Left hindlimb (tissue), 1 donor: ENCODE measurements at regions not wholly inside any gene's neighbourhood (a gene's known extent, or its start where the extent isn't known, plus 50 kb on each side); places are given as distances from the start of the nearest gene placed in this dataset.
"Not testable (repeated sequence)": the region's sequence is repeated elsewhere in the genome, so short reads cannot be mapped to it uniquely, and the experiment has no call there.

Experiments used
- DNase-seq: peaks from one replicate; pipeline ENCODE4 v3.0.0-alpha.2; 2018

DNA sequence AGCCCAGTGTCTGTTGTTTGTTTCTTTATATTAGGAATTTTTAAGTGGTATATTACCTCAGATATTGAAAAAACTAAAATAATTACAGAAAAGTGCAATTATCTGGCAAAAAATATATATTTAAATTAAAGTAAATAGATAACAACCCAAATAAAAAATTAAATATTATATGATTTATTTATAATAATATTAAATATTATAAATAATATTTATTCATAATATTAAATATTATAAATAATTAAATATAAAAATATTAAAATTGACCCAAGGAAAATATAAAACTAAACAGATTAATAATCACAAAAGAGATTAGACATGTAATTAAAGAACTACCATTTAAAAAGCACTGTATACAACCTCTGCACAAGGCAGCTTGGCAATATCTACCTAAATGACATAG is 331.9 kb upstream of the POGK start:
- no peak for DNase-seq

DNA sequence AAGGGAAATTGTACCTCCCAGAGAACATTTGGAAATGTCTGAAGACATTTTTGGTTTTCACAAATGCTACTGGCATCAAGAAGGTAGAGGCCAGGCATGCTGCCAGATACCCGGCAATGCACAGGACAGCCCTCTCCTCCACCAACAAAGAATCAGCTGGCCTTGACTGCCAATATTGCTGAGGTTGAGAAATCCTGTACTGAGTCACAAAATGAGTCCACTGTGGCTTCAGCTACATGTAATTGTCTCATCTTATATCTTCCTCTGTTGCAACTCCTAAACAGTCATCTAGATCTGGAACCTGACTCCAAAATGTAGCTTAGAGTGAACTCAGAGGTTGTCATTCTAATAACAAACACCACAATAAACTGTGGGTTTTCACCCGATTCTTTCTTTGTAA is 327.5 kb upstream of the POGK start:
- no peak for DNase-seq

DNA sequence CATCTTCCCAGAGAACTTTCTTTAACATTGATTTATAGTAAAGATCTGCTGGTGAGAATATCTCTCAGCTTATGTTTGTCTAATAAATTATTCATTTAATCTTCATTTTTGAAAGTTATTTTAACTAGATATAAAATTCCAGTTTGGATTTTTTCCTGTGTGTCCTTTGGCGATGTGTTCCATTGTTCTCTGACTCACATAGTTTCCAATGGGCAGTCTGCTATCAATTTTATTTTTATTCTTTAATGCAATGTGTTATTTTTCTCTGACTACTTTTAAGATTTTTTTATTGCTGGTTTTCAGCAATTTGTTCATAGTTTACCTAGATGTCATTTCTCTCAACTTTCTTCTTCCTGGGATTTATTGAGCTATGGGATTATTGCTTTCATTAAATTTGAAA is 325.2 kb upstream of the POGK start:
- DNase-seq, result no peak

DNA sequence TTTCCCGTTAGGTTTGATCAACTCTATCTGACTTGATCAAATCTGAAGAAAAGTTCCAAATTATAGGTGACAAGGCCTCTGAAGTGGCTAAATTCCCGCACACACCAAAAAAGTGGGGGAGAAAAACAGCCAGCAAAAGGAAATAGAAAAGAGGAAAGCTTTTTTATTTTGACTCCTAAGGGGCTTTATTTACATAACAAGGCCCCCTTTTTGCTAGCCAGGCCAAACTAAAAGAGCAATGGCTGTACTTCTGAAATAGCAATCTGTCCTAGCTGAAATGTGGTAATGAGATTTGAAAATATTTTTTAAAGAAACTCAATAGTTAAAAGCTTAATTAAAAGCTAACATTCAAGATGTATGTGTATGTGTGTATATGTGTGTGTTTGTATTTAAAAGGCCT is 311.5 kb upstream of the POGK start:
- DNase-seq, result no peak

DNA sequence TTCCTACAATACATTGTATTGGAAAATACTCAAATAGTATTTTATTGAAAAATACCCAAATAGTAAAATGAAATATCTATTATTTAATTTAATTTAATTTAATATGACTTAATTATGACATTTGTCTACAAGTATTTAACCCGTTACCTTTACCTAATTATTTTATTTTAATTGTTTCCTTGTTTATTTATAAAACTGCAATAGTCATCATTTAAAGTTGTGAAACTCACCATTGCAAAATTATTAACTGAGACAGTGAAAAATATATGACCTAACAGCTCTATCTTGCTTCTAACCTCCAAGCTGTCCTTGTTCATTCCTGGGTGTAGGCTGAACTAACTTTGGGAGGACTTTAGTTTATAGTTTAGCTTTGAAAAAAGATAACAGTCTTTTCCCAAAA is 300.6 kb upstream of the POGK start:
- no peak for DNase-seq

DNA sequence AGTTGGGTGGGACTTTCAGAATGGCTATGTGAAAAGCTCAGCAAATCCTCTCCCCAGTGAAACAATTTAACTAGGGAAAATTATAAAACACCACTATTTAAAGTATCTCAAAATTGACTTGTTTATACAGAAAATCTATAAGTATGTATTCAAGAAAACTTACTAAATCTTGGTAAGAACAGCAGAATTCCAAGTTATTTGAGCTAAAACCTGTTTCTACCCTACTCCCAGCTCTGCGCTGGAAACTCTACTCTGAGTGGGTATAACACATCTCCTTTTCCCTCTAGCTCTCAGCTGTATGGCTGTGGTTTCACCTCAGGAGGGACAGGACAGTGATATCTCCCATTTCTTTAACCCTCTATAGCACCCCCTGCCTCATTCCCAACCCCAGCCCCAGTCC is 295.2 kb upstream of the POGK start:
- DNase-seq, result no peak

DNA sequence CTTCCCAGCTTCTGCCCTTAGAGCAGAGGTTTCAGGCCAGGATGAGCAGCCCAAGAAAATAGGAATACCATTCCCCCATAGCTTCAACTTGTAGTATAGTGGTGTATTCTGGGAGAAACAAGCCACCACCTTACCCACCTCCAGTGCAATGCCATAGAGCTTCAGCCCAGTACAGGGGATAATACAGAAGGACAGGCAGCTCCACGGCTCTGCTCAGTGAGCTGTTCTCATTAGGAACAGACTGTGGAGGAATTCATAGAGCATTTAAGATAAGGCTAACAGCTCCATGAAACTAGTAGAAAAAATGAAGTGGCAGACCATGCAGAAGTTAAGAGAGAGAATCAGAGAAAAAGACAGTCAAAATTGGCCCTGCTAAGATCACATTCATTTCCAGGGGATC is 294.7 kb upstream of the POGK start:
- no peak for DNase-seq

DNA sequence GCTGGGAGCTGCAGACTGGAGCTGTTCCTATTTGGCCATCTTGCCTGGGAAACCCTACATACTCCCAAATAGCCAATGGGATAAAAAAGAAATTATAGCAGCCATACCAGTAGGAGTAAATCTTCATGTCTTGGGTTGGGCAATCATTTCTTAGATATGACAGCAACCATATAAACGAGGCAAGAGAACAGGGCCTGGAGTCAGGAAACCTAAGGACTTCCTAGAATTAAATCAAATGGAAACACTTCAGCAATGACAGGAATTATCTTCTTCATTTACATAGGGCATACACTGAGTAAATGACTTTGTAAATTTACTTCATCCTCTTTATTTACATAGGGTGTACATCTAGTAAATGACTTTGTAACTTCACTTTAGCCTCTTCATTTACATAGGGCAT is 286.6 kb upstream of the POGK start:
- DNase-seq, result no peak

DNA sequence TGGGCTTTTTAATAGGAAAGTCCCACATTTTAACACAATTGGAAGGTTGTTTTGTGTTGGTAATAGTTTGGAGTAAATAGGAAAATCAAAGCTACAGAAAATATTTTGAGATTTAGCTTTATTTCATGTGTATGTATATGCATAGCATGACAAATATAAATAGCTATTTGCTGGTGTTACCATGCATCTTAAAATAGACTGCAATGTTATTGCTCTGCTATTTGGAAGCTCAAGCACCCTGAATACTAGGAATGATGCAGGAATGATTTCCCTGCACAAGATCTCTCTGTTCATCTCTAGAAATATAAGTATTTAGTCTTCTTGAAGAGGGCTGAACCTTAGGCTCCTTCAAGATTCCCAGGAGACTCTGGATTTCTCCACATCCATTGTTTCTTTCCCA is 268.3 kb upstream of the POGK start:
- no peak for DNase-seq

DNA sequence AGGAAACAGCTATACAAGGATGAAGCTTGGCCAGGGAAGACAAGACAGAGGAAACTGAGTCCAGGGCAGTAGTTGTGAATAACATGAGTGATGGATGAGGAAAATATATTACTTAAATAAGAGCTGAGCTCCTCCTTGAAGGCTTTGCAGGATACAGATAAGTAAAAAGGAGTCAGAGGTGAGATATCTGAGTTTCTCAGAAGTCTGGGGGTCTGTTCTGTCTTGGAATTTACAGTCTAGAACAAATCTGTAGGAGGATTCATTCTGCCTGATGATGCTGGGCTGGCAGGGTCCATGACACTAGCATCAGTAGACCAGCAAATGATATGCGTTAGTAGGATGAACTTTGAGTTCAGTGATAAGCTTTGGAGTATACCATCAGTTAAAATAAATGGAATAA is 266.1 kb upstream of the POGK start:
- DNase-seq, result no peak

DNA sequence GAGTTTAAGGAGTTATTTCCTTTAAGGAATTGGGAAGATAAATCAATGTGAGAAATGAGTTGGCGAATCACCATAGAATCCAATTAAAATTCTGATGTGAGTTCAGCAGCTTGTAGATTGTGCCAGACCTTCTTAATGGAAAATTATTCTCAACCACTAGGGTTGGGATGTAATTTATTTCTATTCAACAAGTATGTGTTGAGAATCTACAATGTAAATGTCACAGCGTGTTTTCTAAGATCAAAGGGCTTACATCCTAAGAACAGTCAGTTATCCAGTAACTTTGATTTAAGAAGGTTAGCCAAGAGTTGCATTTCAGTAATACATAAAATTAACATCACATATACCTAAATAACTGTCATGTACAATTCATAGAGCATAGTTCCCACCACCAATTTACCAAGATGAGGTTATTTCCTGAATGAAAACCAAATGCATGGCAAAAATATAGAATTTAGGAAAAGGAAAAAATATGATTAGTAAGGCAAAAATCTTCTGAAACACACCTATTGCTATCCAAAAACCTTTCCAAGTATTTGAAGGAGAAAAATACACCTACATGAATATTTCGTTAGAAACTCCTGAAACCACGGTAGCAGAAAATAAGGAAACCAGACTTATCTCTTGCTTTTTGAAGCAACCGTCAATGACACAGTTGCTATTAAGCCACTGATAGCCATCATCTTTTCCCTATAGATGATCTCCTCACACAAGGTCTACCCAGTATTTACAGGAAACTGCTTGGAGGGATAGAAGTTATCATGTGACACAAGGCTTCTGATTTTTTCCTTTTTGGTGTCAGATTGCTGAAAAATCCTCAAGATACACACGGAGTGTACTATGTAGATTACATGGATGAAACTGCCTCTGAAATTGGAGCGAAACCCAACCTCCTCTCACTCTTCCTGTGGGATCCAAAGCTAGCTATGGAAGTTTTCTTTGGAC is 259.4 kb upstream of the POGK start:
- no peak for DNase-seq

DNA sequence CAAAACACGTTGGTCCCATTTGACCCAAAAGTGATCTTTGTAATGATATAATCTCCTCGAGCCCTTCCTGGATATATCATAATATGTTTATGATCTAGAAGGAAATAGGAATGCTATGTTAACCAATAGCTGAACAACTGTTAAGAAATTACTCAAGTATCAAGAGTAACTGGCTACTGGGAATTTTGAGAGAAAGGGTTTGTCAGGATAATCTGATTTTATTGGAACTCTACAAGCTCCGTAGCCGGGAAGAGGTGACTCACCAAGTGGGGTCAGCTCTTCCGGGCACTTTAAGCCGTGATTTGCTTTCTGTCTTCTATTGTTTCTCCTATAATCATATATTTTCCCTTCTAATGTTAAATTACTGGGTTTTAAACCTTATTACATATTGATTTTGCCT is 250.5 kb upstream of the POGK start:
- no peak for DNase-seq

DNA sequence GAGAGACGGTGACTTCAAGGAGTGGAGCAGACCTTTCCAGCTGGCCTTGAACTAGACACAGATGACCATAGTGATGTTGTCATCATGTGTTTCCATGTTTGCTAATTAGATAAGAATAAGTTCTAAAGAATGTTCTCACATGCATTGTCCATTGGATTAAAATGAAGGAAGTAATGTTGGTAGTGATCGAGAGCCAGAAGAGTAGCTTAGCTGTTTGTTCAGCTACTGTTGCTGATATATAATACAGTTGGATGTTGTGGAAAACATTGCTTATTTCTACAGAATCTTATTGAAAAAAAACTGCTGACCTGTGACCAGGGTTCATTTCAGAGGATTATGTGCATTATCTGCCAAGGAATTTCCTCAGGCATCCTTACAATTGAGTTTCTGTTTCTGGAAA is 249.1 kb upstream of the POGK start:
- DNase-seq, result no peak

DNA sequence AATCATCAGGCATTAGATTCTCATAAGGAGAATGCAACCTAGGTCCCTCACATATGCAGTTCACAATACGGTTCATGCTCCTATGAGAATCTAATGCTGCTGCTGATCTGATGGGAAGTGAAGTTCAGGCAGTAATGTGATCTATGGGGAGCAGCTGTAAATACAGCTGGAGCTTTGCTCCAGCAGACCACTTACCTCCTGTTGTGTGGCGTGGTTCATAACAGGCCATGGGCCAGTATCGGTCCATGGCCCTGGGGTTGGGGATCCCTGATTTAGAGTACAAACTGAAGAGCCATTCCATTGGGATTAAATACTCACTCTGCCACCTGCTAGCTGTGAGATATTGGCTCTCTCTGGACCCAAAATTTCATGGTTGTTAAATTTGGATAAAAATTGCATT is 244.6 kb upstream of the POGK start:
- DNase-seq, result no peak

DNA sequence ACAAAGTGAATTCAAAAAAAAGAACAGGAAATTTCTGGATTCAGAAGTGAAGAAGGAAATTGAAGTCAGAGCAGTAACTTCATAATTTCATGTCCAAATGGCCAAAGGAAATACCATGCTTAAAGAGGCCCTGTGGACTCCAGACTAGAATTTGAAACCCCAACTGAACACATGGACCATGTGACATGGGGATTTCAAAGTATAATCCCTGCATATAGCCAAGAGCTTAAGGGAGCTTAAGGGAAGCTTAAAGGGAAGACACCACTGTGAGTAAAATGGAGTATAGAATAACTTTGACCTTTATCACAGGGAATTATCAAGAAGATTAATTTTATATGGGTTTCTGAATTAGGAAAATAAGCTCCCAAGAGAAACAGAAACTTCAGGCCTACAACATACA is 241.8 kb upstream of the POGK start:
- no peak for DNase-seq

DNA sequence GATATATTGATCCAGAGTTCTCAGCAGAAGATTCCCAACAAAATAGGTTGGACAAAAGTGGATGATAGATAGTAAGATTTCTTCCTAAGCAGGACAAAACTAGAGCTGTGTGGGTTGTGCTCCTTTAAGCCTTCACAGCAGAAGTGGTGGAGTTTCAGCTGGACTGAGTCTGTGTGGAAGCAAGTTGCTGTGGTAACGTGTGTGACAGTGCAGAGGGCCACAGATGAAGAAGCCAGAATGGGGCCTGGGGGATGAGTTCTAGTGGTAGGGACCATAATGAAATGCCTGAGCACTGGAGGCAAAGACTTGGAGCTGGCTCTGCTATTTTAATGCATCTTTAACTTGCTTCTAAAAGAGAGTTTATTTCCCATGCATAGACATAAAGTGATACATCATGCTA is 238.7 kb upstream of the POGK start:
- DNase-seq, result no peak

DNA sequence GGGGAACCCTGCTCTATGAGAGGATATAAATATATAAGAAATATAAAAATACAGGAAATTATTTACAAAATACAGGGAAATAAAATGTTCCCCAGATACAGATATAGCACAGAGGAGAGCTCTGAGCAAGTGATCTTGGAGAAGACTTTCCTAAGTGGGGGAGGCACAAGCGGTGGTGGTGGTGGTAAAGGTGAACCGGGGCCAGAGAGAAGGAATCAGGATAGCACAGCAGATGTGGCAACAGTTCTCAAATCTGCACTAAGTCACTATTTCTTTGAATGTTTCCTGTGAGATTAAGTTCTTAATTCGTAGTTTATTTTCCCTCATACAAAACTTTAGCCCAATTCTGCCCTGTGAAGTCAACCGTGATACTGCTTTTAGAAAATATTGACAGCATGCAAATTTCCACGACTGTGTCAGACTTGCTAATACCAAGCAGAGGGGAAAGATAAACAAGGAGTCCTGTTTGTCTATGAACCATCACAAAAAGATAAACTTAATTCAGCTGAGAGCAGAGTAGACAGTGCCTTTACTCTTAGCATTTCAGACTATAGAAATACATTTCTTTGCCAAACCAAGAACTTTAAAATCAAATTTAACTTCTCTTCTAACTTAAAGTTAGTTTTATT is 237.5 kb upstream of the POGK start:
- no peak for DNase-seq

DNA sequence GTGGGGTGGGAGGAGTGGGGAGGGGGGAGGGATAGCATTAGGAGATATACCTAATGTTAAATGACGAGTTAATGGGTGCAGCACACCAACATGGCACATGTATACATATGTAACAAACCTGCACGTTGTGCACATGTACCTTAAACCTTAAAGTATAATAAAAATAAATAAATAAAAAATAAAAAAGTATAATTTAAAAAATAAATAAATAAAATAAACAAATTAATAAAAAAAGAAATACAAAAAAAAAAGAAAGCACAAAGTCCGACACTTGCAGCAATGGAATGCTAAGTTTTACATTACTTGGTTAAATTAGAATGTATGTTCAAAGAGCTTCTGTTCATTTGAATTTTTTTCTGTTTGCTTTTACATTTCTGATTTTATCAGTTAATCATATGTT is 236.5 kb upstream of the POGK start:
- DNase-seq, result not testable (repeated sequence)

DNA sequence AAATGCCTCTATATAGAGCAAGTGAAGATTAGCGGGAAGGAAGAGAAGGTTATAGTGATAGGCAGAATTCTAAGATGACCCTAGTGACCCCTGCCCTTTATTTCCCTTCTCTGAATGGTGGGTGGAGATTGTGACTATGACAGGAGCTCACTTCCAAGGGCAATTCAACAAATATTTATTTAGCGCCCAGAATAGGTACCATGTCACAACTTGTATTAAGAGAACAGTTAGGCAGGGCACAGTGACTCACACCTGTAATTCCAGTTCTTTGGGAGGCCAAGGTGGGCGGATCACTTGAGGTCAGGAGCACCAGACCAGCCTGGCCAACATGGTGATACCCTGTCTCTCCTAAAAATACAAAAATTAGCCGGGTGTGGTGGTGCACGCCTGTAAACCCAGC is 236.0 kb upstream of the POGK start:
- DNase-seq, result no peak

DNA sequence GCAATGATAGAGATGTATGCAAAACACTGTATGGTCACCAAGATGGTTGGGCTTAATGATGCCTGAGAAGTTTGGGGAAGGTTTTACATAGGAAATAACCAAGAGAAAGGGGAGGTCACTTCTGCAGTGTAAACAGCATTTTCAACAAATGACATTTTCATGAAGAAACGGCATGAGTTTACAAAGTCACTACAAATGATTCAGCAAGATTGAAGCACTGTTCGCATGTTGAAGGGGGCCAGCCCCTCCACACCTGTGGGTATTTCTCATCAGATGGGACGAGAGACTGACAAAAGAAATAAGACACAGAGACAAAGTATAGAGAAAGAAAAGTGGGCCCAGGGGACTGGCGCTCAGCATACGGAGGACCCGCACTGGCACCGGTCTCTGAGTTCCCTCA is 234.1 kb upstream of the POGK start:
- no peak for DNase-seq

DNA sequence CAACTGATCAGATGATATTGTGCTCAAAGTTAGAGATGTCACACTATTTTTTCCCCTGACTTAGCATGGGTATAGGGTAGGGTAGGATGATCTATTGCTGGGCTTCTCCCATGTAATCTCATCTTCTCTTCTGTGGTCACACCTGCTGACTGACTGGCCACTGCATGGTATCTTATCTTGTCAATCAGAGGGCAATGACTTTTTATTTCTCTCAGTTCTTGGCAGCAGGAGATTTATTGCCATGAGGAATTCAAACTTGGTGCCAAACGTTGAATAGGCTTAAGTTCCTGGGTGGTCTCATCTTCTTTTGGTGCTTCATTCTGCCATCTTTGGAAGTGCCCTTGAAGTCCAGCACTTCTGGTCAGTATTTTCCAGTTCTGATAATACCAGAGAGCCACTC is 226.4 kb upstream of the POGK start:
- no peak for DNase-seq

DNA sequence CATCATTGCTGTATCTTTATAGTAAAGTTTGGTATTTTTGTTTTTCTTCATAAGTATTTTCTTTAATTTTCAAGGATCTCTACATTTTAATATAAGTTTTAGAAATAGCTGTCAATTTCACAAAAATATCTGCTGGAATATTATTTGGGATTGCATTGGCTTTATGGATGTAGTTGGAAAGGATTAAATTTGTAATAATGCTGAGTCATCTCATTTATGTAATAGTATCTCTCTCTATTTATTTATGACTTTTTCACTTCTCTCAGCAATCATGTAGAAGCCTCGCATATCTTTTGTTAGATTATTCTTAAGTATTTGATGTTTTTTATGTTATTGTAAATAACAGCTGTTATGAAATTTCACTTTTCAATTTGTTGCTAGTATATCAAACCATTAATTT is 223.1 kb upstream of the POGK start:
- DNase-seq, result no peak

DNA sequence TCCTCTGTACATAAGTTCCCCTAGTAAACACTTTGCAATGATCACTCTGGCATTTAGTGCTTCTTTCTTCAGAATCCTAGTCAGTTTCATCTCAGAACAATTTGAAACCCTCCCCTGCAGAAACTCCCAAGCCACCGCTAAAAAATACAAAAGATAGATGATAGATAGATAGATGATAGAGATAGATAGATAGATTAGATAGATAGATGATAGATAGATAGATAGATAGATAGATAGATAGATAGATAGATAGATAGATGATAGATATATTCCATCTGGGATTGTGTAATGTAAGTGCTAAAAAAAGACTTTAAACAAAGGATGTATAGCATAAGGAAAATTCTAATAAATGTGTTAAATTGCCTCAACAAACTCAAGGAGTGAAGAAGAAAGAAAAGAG is 212.6 kb upstream of the POGK start:
- no peak for DNase-seq

DNA sequence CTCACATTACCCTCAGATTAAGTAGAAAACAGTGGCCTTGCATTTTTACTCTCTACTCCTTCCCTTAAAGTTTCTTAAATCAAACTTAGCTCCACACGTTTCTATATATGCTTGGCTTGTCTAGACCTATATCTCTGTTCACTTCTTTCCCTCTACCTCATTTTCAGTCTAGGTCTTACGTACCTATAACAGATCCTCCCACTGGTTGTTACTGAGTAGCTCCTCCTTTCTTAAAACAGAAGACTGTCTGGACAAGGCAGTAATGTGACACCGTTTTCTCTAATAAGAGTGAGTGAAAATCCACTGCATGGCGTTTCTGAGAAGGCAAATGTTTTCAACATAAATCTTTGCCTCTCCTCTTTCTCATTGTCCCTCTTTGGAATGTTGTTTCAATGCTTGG is 211.7 kb upstream of the POGK start:
- DNase-seq, result no peak

DNA sequence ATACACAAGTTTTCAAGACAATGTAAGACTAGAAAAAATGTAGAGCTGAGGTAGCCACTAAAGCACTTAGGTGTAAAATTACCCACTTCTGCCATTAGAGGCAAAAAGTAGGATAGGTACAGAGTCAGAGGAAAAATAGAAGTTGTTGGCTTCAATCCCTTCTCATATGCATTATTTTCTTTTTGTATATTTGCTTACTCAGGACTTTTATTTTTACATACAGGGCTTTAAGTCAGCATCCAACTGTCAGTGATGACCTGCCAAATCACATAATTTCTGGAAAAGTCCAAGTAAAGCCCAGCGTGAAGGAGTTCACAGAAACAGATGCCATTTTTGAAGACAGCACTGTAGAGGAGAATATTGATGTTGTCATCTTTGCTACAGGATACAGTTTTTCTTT is 211.0 kb upstream of the POGK start:
- no peak for DNase-seq
